GM12864 (cell line): ENCODE measurements at regions not wholly inside any gene's neighbourhood (a gene's known extent, or its start where the extent isn't known, plus 50 kb on each side); places are given as distances from the start of the nearest gene placed in this dataset.

Experiments
- DNase-seq: peaks from one replicate; pipeline ENCODE4 v3.0.0-alpha.2; 2011; ENCODE audit warnings: low read depth
- H3K4me3 ChIP-seq: 2 replicates; pipeline ENCODE4 v1.5.1; 2011; ENCODE audit warnings: mild to moderate bottlenecking, low read depth, low read length, control low read depth
- CTCF ChIP-seq: IDR thresholded peaks from 2 replicates; pipeline ENCODE4 v1.5.1; 2011; ENCODE audit warnings: low read depth, mild to moderate bottlenecking, moderate library complexity, low read length, control low read depth, inconsistent platforms; ENCODE audit errors: missing control alignments

- no peak for DNase-seq
- TF ChIP-seq CTCF = no peak
- H3K4me3 ChIP-seq = no peak overlapping the region
Observed at GRCh38 chr2:120851116-120851773, 115.6 kb downstream of the GLI2 start.

GRCh38 chr2:120852200-120852815, 116.6 kb downstream of the GLI2 start:
- TF ChIP-seq CTCF = no peak
- no peak for DNase-seq

GRCh38 chr2:120853306-120854013, 117.8 kb downstream of the GLI2 start:
- H3K4me3 ChIP-seq = no peak overlapping the region
- no peak for TF ChIP-seq CTCF
- DNase-seq = no peak

More at GRCh38 chr2:120852200-120852815, 116.6 kb downstream of the GLI2 start:
- H3K4me3 ChIP-seq = no peak overlapping the region

GRCh38 chr2:120854014-120854620, 118.4 kb downstream of the GLI2 start:
- no peak for DNase-seq
- no peak overlapping the region for H3K4me3 ChIP-seq
- no peak for TF ChIP-seq CTCF

- DNase-seq = no peak
- no peak overlapping the region for H3K4me3 ChIP-seq
- TF ChIP-seq CTCF = no peak
Observed at GRCh38 chr2:120854766-120855530, 119.3 kb downstream of the GLI2 start.

GRCh38 chr2:120855855-120856405, 120.3 kb downstream of the GLI2 start:
- no peak for TF ChIP-seq CTCF
- H3K4me3 ChIP-seq = no peak overlapping the region
- no peak for DNase-seq
